ENCODE measurements at regions not wholly inside any gene's neighbourhood (a gene's known extent, or its start where the extent isn't known, plus 50 kb on each side); places are given as distances from the start of the nearest gene placed in this dataset.

DNA sequence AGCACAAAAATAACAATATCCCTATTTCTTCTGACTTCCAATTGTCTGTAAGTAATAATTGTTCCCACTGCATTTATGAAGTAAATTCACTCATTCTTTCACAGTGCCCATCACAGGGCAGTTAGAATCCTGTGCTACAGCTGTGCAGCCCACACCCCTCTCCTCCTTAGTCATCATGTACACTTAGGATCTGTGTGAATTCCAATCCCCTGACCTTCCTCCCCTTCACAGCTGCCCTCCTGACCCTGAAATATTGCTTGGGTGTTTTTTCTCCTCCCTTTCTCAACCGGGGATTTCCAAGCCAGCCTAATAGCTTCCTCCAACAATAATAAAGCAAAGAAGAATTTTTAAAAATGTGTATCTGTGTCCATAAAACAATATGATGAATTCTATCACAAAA lies 91.5 kb upstream of the BEND6 start:
- DNase-seq, result no peak

DNA sequence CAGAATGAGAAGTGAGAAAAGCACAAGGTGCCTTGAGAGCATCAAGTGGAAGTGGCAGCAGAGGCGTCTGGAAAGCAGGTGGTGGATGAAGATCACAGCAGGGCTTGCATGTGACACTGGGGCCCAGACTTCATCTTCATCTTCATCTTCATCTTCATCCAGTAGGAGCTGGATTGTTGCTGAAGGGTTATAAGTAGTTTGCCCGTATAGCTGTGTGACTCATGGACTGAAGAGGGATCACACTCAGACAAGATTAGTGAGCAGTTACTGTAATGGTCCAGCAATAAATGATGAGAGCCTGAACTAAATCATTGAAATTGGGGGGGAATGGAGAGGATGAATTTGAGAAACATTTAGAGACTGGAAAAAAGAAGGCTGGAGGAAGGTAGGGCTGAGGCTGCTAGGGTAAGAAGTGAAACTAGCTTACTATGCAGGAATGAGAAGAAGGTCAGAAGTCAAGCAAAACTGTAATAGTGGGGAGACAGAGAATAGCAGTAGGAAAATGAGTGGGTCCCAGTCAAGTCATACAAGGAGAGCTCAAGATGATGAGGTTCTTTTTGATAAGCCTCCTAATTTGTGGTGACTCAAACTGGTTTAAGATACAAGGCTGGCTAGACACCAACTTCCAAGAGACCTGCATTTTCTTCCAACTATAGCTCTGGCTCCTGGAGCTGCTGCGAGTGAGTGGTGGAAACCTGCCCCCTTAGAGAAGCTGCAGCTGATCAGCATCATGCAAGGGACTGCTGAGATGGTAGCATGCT lies 92.3 kb upstream of the BEND6 start:
- DNase-seq, result no peak

DNA sequence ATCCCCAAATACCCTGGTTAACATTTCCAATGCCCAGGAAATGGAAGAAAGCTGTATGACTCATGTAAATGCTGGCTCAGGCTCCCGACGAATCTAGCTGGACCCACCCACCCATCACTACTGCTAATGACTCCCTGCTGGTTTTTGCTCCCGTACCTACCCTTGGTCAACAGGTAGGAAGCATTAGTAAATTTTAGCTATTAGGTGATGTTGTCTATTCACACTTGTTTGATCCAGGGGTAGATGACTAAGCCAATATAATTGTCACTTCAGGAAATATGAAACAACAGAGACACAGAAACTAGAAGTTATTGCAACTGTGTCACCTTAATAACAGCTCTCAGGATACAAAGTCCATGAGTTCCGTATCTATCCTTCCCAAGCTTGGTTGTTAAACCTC lies 94.4 kb upstream of the BEND6 start:
- no peak for DNase-seq

DNA sequence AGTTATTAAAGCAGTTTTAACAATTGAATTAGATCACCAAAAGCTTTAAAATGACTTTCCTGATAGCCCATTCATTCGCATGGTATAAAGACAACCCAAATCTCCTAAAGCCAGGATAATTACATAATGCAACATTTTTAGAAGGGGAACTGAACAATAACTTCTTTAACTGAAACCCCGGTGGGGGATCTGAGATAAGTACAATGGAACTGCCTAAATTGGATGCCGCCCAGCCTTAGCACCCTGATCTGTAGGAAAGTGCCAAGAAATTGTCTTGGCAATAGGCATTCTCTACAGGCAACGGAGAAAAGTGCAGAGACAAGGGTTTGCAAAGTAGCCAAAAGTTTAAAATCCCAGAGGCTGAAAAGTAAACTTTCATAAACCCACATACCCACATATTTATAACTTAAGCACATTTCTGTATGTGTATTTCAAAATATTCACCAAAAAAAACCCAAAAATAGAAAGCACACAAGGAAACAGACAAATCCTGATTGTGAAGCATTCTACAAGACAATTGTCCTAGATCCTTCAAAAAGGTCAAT lies 98.8 kb upstream of the BEND6 start:
- DNase-seq, result no peak

DNA sequence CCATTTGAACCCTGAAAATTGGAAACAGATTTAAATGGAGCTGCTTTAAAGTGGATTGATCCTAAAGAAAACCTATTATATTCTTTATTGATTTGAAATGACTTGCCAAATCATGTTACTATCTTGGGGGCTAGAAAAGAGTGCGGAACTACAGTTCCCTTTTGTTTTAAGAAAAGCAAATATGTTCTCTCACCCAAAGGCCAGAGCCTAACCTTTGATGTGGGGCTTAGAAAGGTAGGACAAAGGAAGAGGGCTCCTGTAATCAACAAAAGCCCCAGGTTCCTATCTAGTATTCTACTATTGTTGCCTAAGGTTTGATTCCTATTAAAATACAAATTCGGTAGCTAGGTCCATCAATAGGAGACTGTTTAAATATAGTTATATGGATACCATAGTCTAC lies 100.8 kb upstream of the BEND6 start:
- DNase-seq, result no peak

DNA sequence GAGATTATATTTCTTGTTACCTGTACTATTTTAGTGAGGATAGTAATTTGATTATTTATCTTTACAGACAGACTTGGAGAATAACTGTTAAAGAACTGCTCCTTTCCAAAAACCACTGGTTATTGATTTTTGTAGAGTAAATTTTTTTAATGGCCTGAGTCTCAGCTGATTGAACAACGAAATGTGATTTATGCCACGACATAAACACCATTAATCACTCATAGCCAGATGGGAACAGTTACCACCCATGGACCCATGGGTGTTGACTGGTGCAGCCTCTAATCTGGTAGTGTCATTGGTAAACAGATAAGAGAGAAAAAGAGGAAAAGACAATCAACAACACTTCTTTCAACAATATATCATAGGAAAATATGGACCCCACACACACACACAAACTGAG lies 101.4 kb upstream of the BEND6 start:
- no peak for DNase-seq

GRCh38 chr6:56852260-56853010 lies 102.5 kb upstream of the BEND6 start:
- DNase-seq, result no peak

DNA sequence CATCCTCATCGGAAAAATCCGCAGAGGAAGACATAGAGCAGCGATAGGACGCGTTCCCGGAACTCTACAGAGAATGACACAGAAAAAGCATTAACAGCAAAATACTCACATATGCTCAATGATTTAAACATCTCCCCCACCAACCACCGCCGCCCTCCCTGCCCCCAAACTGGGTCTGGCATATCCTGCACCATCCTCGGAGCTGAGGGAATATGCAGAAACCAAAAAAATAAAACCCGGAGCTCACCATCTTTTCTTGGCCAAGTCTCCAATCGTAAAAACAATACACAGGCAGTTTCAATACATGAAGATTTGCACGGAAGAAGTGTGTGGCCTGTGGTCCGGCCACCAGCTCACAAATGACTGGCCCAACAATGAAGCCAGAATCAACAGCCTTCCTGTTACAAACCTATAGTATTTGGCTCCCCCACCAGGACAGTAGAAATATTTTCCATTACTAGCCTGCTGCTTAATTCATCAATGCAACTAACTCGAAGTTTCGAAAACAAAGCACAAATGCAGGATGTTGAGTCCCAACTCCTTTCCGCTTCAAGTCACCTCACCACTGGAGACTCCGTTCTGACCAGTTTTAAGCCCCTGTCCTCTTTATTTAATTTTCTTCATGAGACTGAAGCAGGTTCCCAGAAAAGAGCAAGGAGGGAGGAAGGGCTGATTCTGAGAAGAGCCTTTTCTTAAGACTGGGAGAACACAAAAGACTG lies 103.2 kb upstream of the BEND6 start:
- DNase-seq, result peak; percentile 43

- no peak for DNase-seq
Measured at GRCh38 chr6:56851074-56851473, 103.8 kb upstream of the BEND6 start.

GRCh38 chr6:56850626-56851025 lies 104.3 kb upstream of the BEND6 start:
- DNase-seq, result no peak

GRCh38 chr6:56849896-56850295 lies 105.0 kb upstream of the BEND6 start:
- DNase-seq, result no peak

GRCh38 chr6:56848105-56848504 lies 106.8 kb upstream of the BEND6 start:
- DNase-seq, result no peak

DNA sequence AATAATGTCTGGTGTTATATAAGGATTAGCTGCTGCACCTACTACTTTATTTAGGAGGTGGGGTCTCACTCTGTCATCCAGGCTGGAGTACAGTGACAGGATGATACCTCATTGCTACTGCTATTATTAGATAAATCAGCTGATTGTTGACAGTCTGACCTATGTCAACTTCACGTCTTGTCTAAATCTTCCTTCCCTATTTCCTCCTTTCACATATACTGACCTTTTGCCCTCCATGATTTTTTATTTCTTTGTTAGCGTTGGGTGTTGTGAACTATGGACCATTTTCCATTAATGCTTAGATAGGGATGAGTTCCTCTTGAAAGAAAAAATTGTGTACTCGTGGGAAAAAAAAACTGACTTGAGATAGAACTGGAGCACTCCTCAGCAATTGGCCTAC lies 109.9 kb upstream of the BEND6 start:
- DNase-seq, result no peak

DNA sequence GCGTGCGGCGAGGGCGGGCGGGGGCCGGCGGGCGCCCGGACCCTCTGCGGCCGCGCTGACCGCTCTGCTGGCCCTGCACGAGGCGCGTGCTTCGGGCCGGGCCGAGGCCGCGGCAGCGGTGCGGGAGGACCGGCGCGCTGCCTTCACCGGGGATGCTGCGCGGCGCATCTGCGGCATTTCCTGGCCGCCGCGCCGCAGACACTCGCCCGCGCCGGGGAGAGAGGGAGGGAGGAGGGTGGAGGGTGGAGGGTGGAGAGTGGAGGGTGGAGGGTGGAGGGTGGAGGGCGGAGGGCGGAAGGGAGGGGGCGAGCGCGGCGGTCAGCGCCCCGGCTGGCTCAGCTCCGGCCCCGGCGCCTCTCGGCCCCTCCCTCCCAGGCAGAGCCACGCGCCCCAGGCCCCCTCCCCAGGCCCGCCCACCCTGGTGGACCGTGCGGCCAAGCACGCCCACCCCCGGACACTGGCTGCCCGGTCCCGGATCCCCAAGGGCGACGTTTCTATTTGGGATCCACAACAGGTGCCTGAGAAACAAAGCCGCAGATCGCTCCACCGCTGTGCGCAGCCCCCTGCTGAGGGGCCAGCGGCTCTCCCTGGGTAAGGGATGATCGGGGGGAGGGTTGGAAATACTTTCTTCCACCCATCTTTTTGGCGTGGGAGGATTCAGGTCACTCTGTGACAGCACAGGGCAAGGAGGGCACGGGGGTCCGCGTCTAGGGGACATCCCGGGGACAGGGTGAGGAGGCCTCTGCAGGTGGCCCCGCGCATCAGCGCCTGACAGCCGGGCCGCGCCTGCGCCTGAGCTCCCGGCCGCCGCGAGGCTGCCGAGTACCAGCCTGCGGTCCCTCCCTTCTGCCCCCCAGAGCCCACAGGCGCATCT lies 111.2 kb upstream of the BEND6 start:
- DNase-seq, result peak; percentile 56

DNA sequence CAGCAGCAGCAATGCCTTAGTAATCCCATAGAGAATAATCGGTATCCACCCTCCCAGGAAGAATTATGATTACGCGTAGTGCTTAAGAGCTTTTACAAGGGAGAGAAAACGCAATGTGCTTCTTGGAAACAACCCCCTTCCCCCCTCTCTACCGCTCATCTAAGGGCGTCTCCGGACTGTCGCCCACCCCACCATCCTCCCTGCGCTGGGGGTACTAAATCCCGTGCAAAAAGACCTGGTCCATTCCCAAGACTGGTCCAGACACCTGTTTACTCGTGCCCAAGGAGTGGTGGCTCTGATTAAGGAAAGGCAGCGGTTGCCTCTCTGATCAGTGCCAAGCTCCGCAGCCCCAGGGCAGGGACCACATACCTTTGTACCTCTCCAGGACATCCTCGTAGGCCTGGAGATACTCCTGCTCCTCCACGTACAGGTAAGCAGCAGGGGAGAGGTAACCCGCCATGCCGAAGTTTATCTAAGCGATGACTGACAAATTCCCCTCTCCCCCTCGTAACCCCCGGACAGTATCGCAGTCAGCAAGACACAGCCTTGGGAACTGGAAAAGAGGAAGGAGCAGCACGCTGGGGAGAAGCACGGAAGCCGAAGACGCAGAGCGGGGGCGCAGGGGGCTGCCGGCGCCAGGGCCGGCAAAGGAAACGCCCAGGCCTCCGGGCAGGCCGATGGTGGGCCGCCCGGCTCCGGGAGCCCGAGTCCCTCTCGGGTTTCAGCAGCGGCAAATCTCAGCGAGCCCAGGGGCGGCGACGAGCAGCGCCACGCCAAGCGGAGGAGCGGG lies 112.0 kb upstream of the BEND6 start:
- peak; percentile 32 for DNase-seq

DNA sequence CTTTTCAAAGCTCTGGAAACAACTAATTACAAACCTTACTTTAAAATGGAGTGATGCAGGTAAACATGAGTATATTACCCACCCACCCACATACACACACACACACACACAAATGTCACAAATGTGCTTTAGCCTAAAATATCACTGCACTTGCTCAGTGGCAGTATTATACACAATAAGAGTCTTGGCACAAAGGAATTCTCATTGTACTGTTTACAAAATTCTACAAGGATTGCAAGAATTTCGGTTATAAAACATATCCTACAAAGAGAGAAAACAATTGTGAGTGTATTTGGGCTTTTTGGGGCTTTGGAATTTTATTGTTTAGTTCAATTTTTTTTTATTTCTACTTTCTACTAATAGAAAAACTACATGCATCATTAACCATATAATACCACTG lies 113.2 kb upstream of the BEND6 start:
- DNase-seq, result no peak

DNA sequence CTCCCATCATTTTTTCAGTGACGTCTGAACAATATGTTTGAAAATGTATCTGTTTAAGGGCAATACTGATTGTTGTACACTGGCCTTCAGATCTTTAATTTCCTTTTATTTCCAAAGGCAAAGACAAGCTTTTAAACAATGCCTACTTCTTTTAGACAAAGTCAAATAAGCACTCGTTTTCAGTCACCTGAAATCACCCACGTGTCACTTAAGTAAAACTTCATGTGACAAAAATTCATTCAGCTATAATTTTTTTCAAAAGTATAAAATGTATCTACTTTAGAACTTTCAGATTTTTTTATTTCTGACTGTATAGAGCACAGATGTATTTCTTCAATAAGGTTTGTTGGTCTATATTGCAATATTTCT lies 113.5 kb upstream of the BEND6 start:
- no peak for DNase-seq

DNA sequence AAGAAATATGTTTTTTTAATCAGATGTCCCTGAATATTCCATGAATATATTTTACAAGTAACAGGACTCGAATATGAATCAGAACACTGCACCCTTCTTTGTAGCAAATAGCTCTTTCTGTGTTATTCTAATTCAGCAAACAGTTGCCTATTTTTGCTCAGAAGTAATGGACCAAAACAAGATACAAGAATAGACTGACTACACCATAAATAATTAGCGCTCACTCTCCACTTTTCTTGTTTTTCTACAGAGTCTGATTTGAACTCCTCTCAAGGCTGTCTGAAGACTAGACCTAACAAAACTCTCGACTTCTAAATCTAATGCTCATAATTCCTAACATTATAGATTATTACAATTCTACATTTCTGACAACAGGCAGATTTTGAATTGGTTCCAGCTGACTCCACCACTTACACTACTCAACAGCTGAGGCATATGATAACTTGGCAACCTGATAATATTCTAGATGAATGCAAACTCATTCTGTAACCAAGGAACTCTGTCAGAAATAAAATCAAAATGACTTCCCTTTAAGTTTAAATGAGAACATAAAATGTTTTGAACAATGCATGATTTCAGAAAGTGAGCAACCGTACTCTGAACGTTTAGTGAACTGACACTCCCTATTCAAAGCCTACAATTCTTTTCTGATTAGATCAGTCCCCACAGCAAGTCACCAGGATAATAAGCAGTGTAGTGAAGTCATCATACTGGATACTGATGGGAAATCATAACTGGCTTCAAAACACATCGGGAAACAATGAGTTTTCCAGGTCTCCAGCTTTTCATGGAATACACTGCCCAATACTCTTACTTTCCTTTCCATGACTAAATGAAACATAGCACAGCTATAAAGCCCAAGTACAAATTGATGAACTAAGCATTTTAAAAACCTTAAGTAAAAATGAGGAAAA lies 114.2 kb upstream of the BEND6 start:
- no peak for DNase-seq

GRCh38 chr6:56839533-56840183 lies 115.2 kb upstream of the BEND6 start:
- DNase-seq, result no peak

GRCh38 chr6:56838965-56839364 lies 115.9 kb upstream of the BEND6 start:
- DNase-seq, result no peak

Measured in NCI-H748 treated with DMSO at 0.1 percent for 48 hours (cell line).